ENCODE measurements at regions not wholly inside any gene's neighbourhood (a gene's known extent, or its start where the extent isn't known, plus 50 kb on each side); places are given as distances from the start of the nearest gene placed in this dataset.

GRCh38 chr16:56081371-56081770 is 109.9 kb upstream of the GNAO1 start (continued):
- TF ChIP-seq, protein P1, sequence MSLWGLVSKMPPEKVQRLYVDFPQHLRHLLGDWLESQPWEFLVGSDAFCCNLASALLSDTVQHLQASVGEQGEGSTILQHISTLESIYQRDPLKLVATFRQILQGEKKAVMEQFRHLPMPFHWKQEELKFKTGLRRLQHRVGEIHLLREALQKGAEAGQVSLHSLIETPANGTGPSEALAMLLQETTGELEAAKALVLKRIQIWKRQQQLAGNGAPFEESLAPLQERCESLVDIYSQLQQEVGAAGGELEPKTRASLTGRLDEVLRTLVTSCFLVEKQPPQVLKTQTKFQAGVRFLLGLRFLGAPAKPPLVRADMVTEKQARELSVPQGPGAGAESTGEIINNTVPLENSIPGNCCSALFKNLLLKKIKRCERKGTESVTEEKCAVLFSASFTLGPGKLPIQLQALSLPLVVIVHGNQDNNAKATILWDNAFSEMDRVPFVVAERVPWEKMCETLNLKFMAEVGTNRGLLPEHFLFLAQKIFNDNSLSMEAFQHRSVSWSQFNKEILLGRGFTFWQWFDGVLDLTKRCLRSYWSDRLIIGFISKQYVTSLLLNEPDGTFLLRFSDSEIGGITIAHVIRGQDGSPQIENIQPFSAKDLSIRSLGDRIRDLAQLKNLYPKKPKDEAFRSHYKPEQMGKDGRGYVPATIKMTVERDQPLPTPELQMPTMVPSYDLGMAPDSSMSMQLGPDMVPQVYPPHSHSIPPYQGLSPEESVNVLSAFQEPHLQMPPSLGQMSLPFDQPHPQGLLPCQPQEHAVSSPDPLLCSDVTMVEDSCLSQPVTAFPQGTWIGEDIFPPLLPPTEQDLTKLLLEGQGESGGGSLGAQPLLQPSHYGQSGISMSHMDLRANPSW (CRISPR knock-in tag; conservative IDR thresholded peaks at IDR 0.05; ENCODE audit: low read depth) = no peak

DNA sequence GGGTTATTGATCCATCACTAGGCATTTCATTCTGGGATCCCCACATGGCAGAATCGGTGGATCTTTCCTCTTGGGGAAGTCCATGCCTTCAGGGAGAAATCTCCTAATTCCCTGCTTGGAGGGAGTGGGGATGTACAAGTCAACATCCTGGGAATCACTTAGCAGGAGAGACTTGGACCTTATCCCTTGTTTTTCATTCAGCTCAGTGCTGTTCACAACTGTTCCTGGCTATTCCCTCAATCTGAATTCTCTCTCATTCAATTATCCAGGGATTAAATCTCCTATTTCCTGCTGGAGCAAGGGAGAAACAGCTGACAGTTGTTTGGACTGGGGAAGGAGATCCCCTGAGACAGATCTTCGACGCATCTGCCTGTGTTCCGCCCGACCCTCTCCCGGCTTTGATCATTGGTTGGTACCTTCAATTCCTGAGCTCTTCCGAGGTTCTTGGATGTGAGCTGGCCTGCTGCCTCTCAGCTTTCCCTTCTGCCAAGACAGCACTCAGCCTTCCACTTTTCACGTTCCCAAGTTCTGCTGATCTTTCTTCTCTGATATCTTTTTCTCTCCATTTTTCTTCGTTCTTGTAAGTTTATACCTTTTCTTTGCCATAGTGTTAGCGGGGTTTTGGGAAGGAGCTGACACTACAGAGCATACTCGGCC is 115.4 kb upstream of the GNAO1 start:
- no peak for DNase-seq (ENCODE audit: low spot score)
- TF ChIP-seq, protein P2, sequence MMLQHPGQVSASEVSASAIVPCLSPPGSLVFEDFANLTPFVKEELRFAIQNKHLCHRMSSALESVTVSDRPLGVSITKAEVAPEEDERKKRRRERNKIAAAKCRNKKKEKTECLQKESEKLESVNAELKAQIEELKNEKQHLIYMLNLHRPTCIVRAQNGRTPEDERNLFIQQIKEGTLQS (CRISPR knock-in tag; conservative IDR thresholded peaks at IDR 0.05) = no peak
- TF ChIP-seq USF2 (CRISPR knock-in tag; IDR thresholded peaks at IDR 0.05) = no peak
- TF ChIP-seq ETV6 (CRISPR knock-in tag; IDR thresholded peaks at IDR 0.05) = no peak
- no peak for TF ChIP-seq MXD4 (CRISPR knock-in tag; IDR thresholded peaks at IDR 0.05; ENCODE audit: borderline replicate concordance)
- no peak for TF ChIP-seq MAX (CRISPR knock-in tag; IDR thresholded peaks at IDR 0.05)
- TF ChIP-seq MYBL2 (CRISPR knock-in tag; IDR thresholded peaks at IDR 0.05) = no peak
- TF ChIP-seq, protein P3, sequence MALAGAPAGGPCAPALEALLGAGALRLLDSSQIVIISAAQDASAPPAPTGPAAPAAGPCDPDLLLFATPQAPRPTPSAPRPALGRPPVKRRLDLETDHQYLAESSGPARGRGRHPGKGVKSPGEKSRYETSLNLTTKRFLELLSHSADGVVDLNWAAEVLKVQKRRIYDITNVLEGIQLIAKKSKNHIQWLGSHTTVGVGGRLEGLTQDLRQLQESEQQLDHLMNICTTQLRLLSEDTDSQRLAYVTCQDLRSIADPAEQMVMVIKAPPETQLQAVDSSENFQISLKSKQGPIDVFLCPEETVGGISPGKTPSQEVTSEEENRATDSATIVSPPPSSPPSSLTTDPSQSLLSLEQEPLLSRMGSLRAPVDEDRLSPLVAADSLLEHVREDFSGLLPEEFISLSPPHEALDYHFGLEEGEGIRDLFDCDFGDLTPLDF (CRISPR knock-in tag; IDR thresholded peaks at IDR 0.05) = no peak
- TF ChIP-seq, protein P1 (CRISPR knock-in tag; conservative IDR thresholded peaks at IDR 0.05; ENCODE audit: low read depth) = no peak
- TF ChIP-seq ZNF317 (CRISPR knock-in tag; IDR thresholded peaks at IDR 0.05; ENCODE audit: borderline replicate concordance, low read depth) = no peak
- no peak for TF ChIP-seq FOXK1 (CRISPR knock-in tag; IDR thresholded peaks at IDR 0.05)
- TF ChIP-seq NR2C2 (CRISPR knock-in tag; IDR thresholded peaks at IDR 0.05) = no peak
- no peak for TF ChIP-seq FOXP1 (CRISPR knock-in tag; IDR thresholded peaks at IDR 0.05; ENCODE audit: borderline replicate concordance)
- TF ChIP-seq TEAD1 (CRISPR knock-in tag; IDR thresholded peaks at IDR 0.05) = no peak
- Mint-ChIP-seq H3K9me3 (no peaks in the 10 kb centered on the region), H3K27ac (no peak overlapping the region), H3K4me3 (no peak overlapping the region), H3K27me3 (ENCODE audit: low read depth) (peaks cover 3% of the 10 kb centered on the region), H3K36me3 (no peaks in the 10 kb centered on the region), H3K4me1 (peaks cover 5% of the 10 kb centered on the region; the same call in 1 of the 2 replicates)
- ChIA-PET CTCF (no interaction called here), POLR2A (no interaction called here)
- no peak for ATAC-seq

DNA sequence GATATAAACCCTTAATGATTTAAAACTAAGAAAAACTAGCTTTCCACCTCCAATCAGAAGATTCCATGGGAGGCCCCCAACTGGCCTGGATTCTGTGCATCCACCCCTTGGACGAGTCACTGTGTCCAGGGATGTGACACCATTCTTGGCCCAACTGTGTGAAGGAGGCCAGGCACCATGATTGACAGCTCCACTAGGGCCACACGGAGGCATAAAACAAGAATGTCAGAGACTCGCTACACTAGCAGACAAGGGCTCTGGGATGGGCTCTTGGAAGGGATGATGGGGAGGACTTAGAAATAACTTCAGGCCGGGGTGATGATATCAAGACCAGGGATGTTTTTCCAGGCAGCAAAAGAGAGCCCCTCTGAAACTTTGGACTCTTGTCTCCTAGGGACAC is 117.8 kb upstream of the GNAO1 start:
- DNase-seq (ENCODE audit: low spot score) = no peak
- no peak for ATAC-seq
- H3K4me3 Mint-ChIP-seq = no peak overlapping the region
- H3K27me3 Mint-ChIP-seq (ENCODE audit: low read depth) = no peaks in the 10 kb centered on the region; the same call in 1 of the 2 replicates
- H3K9me3 Mint-ChIP-seq = no peaks in the 10 kb centered on the region
- no peaks in the 10 kb centered on the region for H3K36me3 Mint-ChIP-seq
- CTCF ChIA-PET = interaction anchor here (0.6 kb wide), 1 partner anchor 208 kb away, joined by 3 read pairs; no protein-coding TSS in a partner anchor
- POLR2A ChIA-PET = no interaction called here
- TF ChIP-seq, protein P4, sequence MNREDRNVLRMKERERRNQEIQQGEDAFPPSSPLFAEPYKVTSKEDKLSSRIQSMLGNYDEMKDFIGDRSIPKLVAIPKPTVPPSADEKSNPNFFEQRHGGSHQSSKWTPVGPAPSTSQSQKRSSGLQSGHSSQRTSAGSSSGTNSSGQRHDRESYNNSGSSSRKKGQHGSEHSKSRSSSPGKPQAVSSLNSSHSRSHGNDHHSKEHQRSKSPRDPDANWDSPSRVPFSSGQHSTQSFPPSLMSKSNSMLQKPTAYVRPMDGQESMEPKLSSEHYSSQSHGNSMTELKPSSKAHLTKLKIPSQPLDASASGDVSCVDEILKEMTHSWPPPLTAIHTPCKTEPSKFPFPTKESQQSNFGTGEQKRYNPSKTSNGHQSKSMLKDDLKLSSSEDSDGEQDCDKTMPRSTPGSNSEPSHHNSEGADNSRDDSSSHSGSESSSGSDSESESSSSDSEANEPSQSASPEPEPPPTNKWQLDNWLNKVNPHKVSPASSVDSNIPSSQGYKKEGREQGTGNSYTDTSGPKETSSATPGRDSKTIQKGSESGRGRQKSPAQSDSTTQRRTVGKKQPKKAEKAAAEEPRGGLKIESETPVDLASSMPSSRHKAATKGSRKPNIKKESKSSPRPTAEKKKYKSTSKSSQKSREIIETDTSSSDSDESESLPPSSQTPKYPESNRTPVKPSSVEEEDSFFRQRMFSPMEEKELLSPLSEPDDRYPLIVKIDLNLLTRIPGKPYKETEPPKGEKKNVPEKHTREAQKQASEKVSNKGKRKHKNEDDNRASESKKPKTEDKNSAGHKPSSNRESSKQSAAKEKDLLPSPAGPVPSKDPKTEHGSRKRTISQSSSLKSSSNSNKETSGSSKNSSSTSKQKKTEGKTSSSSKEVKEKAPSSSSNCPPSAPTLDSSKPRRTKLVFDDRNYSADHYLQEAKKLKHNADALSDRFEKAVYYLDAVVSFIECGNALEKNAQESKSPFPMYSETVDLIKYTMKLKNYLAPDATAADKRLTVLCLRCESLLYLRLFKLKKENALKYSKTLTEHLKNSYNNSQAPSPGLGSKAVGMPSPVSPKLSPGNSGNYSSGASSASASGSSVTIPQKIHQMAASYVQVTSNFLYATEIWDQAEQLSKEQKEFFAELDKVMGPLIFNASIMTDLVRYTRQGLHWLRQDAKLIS (CRISPR knock-in tag; IDR thresholded peaks at IDR 0.05; ENCODE audit: borderline replicate concordance) = no peak
- no peak for TF ChIP-seq GTF2I (CRISPR knock-in tag; conservative IDR thresholded peaks at IDR 0.05)
- TF ChIP-seq RORB (CRISPR knock-in tag; IDR thresholded peaks at IDR 0.05) = no peak
- TF ChIP-seq NR3C1 (CRISPR knock-in tag; conservative IDR thresholded peaks at IDR 0.05; ENCODE audit: low read depth) = no peak
- no peak for TF ChIP-seq ZNF232 (CRISPR knock-in tag; IDR thresholded peaks at IDR 0.05)
- no peak for TF ChIP-seq OVOL2 (CRISPR knock-in tag; IDR thresholded peaks at IDR 0.05; ENCODE audit: borderline replicate concordance)
- no peak for TF ChIP-seq FOXK1 (CRISPR knock-in tag; IDR thresholded peaks at IDR 0.05)
- no peak for TF ChIP-seq FOXP1 (CRISPR knock-in tag; IDR thresholded peaks at IDR 0.05; ENCODE audit: borderline replicate concordance)
- TF ChIP-seq MAX (CRISPR knock-in tag; IDR thresholded peaks at IDR 0.05) = no peak
- no peak for TF ChIP-seq TEAD1 (CRISPR knock-in tag; IDR thresholded peaks at IDR 0.05)
- H3K4me1 Mint-ChIP-seq = peaks cover 14% of the 10 kb centered on the region
- no peak overlapping the region for H3K27ac Mint-ChIP-seq
